ENCODE measurements at regions not wholly inside any gene's neighbourhood (a gene's known extent, or its start where the extent isn't known, plus 50 kb on each side); places are given as distances from the start of the nearest gene placed in this dataset.

DNA sequence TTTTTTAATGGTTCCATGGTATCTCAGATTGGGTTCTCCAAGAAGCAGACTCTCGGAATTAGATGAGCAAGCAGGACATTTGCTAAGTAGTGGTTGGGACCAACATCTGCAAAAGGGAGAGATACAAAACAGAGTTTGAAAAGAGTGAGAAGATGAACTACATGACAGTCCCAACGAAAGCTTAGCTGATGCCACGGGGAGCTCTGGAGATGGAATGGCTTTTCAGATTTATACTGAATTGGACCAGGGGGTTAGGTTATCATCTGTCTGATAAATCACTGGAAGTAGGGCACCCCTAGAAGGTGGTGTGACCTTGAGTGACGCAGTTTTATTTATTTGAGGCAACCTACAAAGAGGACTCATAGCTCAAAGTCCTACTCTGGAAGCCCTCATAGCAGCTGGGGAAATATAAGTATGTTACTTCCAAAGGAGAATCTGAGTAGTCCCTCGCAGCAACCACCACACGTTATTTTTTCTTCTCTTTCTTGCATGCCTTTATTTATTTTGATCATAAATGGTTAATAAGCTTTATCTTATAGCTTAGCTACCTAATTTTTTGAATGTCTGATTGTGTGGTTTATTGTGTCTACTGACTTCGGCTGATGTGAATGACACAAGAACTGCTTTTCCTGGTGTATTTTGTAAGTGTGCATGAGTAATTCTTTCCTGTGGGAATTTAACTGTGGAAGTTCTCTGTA lies 815.4 kb downstream of the SQOR start:
- TF ChIP-seq, protein P1, sequence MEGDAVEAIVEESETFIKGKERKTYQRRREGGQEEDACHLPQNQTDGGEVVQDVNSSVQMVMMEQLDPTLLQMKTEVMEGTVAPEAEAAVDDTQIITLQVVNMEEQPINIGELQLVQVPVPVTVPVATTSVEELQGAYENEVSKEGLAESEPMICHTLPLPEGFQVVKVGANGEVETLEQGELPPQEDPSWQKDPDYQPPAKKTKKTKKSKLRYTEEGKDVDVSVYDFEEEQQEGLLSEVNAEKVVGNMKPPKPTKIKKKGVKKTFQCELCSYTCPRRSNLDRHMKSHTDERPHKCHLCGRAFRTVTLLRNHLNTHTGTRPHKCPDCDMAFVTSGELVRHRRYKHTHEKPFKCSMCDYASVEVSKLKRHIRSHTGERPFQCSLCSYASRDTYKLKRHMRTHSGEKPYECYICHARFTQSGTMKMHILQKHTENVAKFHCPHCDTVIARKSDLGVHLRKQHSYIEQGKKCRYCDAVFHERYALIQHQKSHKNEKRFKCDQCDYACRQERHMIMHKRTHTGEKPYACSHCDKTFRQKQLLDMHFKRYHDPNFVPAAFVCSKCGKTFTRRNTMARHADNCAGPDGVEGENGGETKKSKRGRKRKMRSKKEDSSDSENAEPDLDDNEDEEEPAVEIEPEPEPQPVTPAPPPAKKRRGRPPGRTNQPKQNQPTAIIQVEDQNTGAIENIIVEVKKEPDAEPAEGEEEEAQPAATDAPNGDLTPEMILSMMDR (conservative IDR thresholded peaks at IDR 0.05 in 1 of 2, IDR thresholded peaks at IDR 0.05 in 1 of 2; ENCODE audit: extremely low read depth in 1 of 2, insufficient read depth in 1 of 2, low read depth in 1 of 2, low read length in 2 of 2) = no peak
- no peak for TF ChIP-seq EZH2 (IDR thresholded peaks at IDR 0.05; ENCODE audit: borderline replicate concordance, low read length)
